ENCODE measurements at regions not wholly inside any gene's neighbourhood (a gene's known extent, or its start where the extent isn't known, plus 50 kb on each side); places are given as distances from the start of the nearest gene placed in this dataset.

DNA sequence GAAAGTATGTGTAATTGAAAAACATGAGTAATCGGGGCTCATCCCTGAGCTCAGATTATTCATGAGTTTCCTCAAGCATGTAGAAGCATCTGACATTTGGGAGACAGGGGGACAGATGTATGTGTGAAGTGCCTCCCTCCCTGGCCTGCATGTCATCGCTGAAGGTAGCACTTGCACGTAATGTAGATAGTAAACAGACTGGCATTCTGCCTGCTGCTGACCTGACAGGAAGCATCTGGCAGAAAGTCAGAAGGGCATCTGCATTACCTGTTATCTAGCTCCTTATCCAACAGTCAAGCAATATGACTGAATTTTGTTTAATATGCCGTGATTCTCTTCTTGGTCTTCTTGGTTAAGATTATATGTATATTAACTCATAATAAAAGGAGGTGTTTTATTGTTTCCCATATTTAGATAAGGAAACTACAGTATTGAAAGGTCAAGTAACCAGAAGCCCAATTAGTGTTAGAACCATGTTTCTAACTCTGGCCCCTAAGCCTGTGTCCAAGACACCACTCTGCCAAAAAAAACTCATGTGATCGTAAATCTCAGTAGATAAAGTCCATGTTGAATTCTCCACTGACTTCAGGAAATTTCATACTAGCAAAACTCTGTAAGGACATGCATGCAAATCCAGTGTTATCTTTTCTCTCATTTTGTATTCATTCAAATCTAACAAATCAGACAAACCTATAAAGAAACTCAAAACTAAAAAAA lies 918.1 kb upstream of the MBL2 start:
- TF ChIP-seq, protein P1, sequence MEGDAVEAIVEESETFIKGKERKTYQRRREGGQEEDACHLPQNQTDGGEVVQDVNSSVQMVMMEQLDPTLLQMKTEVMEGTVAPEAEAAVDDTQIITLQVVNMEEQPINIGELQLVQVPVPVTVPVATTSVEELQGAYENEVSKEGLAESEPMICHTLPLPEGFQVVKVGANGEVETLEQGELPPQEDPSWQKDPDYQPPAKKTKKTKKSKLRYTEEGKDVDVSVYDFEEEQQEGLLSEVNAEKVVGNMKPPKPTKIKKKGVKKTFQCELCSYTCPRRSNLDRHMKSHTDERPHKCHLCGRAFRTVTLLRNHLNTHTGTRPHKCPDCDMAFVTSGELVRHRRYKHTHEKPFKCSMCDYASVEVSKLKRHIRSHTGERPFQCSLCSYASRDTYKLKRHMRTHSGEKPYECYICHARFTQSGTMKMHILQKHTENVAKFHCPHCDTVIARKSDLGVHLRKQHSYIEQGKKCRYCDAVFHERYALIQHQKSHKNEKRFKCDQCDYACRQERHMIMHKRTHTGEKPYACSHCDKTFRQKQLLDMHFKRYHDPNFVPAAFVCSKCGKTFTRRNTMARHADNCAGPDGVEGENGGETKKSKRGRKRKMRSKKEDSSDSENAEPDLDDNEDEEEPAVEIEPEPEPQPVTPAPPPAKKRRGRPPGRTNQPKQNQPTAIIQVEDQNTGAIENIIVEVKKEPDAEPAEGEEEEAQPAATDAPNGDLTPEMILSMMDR (IDR thresholded peaks at IDR 0.05): no peak
- TF ChIP-seq POLR2A (IDR thresholded peaks at IDR 0.05): no peak

Data from thyroid gland (tissue), 4 donors.